Stimulated activated CD4-positive, alpha-beta T cell treated with anti-CD3 and anti-CD28 coated beads, TNF-alpha, amount 100 ng/mL, for 24 hours (primary cell): ENCODE measurements at regions not wholly inside any gene's neighbourhood (a gene's known extent, or its start where the extent isn't known, plus 50 kb on each side); places are given as distances from the start of the nearest gene placed in this dataset.
"Not testable (repeated sequence)": the region's sequence is repeated elsewhere in the genome, so short reads cannot be mapped to it uniquely, and the experiment has no call there.

Experiments used
- DNase-seq, 3 experiments: peaks; one replicate each; pipeline ENCODE4 v3.0.0-alpha.2; 2020; ENCODE audit warnings: low read depth in 3 of 3

GRCh38 chr3:177624528-177625495, 427.5 kb upstream of the TBL1XR1 start:
- no peak for DNase-seq

GRCh38 chr3:177626045-177626444, 428.8 kb upstream of the TBL1XR1 start:
- DNase-seq: no peak

GRCh38 chr3:177628095-177628719, 430.9 kb upstream of the TBL1XR1 start:
- DNase-seq: not testable (repeated sequence)

GRCh38 chr3:177629276-177629675, 432.0 kb upstream of the TBL1XR1 start:
- no peak for DNase-seq

GRCh38 chr3:177633671-177634207, 436.5 kb upstream of the TBL1XR1 start:
- no peak for DNase-seq

GRCh38 chr3:177635601-177636106, 438.4 kb upstream of the TBL1XR1 start:
- not testable (repeated sequence) for DNase-seq

- no peak for DNase-seq
Observed at GRCh38 chr3:177640319-177640965, 443.2 kb upstream of the TBL1XR1 start.

GRCh38 chr3:177641206-177641605, 443.9 kb upstream of the TBL1XR1 start:
- no peak for DNase-seq

GRCh38 chr3:177642042-177642803, 444.9 kb upstream of the TBL1XR1 start:
- DNase-seq: no peak

- DNase-seq: no peak
Observed at GRCh38 chr3:177642804-177643125, 445.5 kb upstream of the TBL1XR1 start.

GRCh38 chr3:177646749-177647148, 449.5 kb upstream of the TBL1XR1 start:
- DNase-seq: no peak

- DNase-seq: no peak
Observed at GRCh38 chr3:177647341-177647740, 450.1 kb upstream of the TBL1XR1 start.

- no peak for DNase-seq
Observed at GRCh38 chr3:177647876-177648275, 450.6 kb upstream of the TBL1XR1 start.

GRCh38 chr3:177652556-177653291, 455.4 kb upstream of the TBL1XR1 start:
- no peak for DNase-seq

- DNase-seq: no peak
Observed at GRCh38 chr3:177657243-177657642, 460.0 kb upstream of the TBL1XR1 start.

- DNase-seq: no peak
Observed at GRCh38 chr3:177658354-177658753, 461.1 kb upstream of the TBL1XR1 start.

GRCh38 chr3:177664380-177665103, 467.3 kb upstream of the TBL1XR1 start:
- DNase-seq: peak in 1 of 3 experiments; percentile 13

GRCh38 chr3:177665122-177665808, 468.0 kb upstream of the TBL1XR1 start:
- DNase-seq: no peak

GRCh38 chr3:177672252-177672911, 475.1 kb upstream of the TBL1XR1 start:
- no peak for DNase-seq
